Mucosa of rectum (tissue), 2 donors: ENCODE measurements at regions not wholly inside any gene's neighbourhood (a gene's known extent, or its start where the extent isn't known, plus 50 kb on each side); places are given as distances from the start of the nearest gene placed in this dataset.

Experiments used
- H3K27ac ChIP-seq, 2 donors: one replicate each; pipeline ENCODE4 v1.7.0; 2013; ENCODE audit warnings: inconsistent platforms in 2 of 2, low read depth in 2 of 2, low read length in 2 of 2
- H3K27me3 ChIP-seq, 2 donors: one replicate each; pipeline ENCODE4 v1.7.0; 2013; ENCODE audit warnings: low read length in 2 of 2; ENCODE audit not compliant: control insufficient read depth in 2 of 2, insufficient read depth in 2 of 2
- H3K36me3 ChIP-seq, 2 donors: one replicate each; pipeline ENCODE4 v1.7.0; 2013; ENCODE audit warnings: low read length in 2 of 2; ENCODE audit not compliant: control insufficient read depth in 2 of 2, insufficient read depth in 2 of 2
- H3K4me1 ChIP-seq, 2 donors: one replicate each; pipeline ENCODE4 v1.7.0; 2013; ENCODE audit warnings: low read length in 2 of 2, mild to moderate bottlenecking in 1 of 2; ENCODE audit not compliant: control insufficient read depth in 2 of 2, insufficient read depth in 2 of 2
- H3K4me3 ChIP-seq, 2 donors: one replicate each; pipeline ENCODE4 v1.7.0; 2013; ENCODE audit warnings: low read length in 2 of 2
- H3K9ac ChIP-seq, 2 donors: one replicate each; pipeline ENCODE4 v1.7.0; 2013; ENCODE audit warnings: low read length in 2 of 2, low read depth in 1 of 2, mild to moderate bottlenecking in 1 of 2
- H3K9me3 ChIP-seq, 2 donors: one replicate each; pipeline ENCODE4 v1.7.0; 2013; ENCODE audit warnings: low read length in 2 of 2; ENCODE audit not compliant: control insufficient read depth in 2 of 2
- donor health status: healthy.
- donor health status: Normal muscosa, but diverticular disease.

DNA sequence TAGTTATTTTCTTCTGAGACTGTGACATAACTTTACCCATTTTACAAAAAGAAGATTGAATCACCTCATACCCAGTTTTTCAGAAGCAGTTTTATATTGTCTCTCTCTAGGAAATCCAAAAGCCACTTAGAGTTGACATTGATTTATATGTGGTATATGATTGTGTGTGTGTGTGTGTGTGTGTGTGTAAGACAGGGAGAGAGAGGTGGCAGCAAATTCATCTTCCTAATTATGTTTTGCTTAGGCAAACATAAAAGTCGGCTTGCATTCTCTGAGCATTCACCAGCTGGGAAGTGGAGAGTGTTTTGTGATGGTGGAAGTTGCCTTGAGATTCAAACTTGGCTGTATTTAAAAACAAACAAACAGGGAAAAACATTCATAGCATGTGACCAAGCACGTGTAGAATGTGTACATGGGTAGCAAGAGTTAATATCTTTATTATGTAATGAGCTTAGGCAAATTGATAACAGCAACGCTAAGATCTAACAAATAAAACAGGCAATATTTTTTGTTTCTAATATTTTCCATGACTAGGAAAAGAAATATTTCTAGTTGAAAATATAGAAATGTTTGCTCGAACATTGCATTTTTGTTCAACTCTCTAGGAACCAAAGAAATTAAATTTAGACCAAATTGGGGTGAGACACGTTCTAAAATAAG is 64.4 kb upstream of the IGF1R start:
- H3K27me3 ChIP-seq = peaks cover 17 to 30% of the 10 kb centered on the region in 2 donors
- no peak overlapping the region for H3K27ac ChIP-seq
- H3K4me1 ChIP-seq = no peaks in the 10 kb centered on the region
- no peak overlapping the region for H3K9ac ChIP-seq
- H3K4me3 ChIP-seq = no peak overlapping the region
- no peaks in the 10 kb centered on the region for H3K36me3 ChIP-seq
- H3K9me3 ChIP-seq = no peaks in the 10 kb centered on the region

DNA sequence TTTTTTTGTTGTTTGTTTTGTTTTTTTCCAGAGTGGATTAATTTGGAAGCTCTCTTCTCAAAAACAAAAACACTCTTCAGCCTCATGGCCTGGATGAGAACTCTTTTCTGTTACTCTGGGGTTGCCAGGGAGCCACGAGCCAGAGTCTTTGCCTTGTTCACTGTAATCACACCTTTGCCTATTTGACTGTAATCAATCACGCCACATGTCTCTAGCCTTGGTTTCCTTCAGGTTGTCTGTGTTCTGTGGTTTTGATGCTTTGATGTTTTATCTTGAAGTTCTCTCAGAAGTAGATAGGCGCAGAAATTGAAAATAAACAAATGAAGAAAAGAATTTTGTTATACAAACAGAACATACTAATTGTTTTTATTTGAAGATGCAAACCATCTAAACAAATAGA is 62.3 kb upstream of the IGF1R start:
- Histone ChIP-seq H3K9ac (no peak overlapping the region), H3K9me3 (no peaks in the 10 kb centered on the region), H3K4me3 (no peak overlapping the region), H3K4me1 (no peaks in the 10 kb centered on the region), H3K27ac (no peak overlapping the region), H3K36me3 (no peaks in the 10 kb centered on the region), H3K27me3 (peaks cover 13 to 24% of the 10 kb centered on the region in 2 donors)

DNA sequence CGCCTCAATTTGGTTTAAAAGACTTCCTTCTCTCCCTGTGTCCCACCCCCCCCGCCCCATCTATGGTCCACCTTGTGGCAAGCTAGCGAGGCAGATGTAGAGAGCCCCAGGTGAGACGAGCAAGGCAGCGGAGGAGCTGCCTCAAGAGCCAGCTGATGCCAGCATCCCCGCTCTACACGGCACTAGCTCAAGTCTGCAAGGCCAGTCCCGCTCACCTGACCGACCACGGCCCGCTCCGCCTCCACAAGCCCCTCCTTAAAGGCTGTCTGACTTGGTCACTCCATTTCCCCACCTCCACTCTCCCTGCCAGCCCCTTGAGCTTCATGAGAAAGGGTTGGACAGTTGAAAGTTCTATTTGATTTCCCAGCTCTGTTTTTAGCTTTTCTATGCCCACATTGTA is 56.2 kb upstream of the IGF1R start:
- H3K9ac ChIP-seq = no peak overlapping the region
- H3K27ac ChIP-seq = no peak overlapping the region
- H3K36me3 ChIP-seq = no peaks in the 10 kb centered on the region
- H3K9me3 ChIP-seq = no peaks in the 10 kb centered on the region
- peaks cover 0 to 10% of the 10 kb centered on the region in 2 donors for H3K27me3 ChIP-seq
- H3K4me1 ChIP-seq = no peaks in the 10 kb centered on the region
- H3K4me3 ChIP-seq = no peak overlapping the region

DNA sequence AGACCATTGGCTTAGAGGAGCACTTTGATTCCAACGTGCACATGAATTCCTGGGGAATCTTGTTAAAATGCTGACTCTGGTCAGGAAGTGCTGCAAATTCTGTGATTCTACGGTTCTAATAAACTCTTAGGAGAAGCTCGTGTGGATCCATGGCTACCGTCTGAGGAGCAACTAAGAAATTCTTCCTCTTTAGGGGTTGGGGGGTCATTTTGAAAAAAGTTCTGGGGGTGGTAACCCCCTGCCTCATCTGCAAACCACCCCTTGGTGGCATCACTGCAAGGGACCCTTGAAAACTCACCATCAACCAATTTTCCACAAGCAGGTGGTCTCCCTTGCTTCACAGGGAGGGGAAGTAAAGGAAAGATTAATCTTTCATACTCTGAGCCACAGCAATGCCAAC is 52.2 kb upstream of the IGF1R start:
- Histone ChIP-seq H3K9me3 (no peaks in the 10 kb centered on the region), H3K9ac (no peak overlapping the region), H3K27me3 (peaks cover 0 to 15% of the 10 kb centered on the region in 2 donors), H3K36me3 (no peaks in the 10 kb centered on the region), H3K27ac (no peak overlapping the region), H3K4me3 (no peak overlapping the region), H3K4me1 (peaks cover 0 to 2% of the 10 kb centered on the region in 2 donors)

DNA sequence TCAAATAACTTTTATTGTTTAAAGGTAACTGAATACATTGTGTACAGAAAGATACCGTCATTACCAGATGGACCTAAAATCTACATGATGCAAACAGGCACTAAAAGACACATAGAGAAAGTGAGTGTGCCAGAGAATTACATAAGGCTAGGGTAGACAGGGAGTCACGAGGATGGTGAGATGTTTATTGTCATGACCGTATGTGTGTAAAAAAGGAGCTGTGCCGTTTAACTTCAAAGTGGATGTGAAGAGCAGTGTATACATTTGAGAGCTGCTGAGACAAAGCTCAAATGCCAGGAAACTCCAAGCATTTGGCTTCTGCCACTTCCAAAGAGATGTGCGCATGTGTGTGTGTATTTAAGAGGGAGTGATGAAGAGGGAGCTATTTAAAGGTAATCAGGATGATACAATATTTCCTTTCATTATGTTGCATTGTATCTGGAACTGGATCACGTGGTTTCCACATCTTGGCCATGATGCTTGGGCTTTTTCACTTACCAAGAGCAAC is 51.4 kb upstream of the IGF1R start:
- peaks cover 0 to 15% of the 10 kb centered on the region in 2 donors for H3K27me3 ChIP-seq
- peaks cover 0 to 2% of the 10 kb centered on the region in 2 donors for H3K4me1 ChIP-seq
- no peak overlapping the region for H3K9ac ChIP-seq
- no peaks in the 10 kb centered on the region for H3K9me3 ChIP-seq
- H3K36me3 ChIP-seq = no peaks in the 10 kb centered on the region
- H3K27ac ChIP-seq = no peak overlapping the region
- no peak overlapping the region for H3K4me3 ChIP-seq

DNA sequence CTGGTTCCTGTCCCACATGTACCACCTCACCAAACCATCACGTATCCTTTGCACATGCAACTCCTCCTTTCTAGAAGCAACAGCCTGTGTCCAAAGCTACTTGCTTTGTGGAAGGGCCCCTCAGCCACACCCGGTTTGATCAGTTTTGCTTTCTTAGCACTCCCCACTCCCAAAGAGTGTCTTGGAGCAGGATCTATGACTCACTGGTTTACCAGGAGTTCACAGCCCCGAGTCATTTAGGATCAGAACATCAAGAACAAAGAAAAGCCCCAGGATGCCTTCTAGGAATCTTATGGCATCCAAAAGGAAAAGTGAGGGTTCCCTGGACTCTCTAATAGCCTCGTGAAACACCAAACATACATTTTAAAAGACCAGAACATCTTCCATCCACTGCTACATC is 50.7 kb upstream of the IGF1R start:
- peaks cover 0 to 2% of the 10 kb centered on the region in 2 donors for H3K4me1 ChIP-seq
- H3K27ac ChIP-seq = no peak overlapping the region
- H3K27me3 ChIP-seq = peaks cover 0 to 12% of the 10 kb centered on the region in 2 donors
- H3K4me3 ChIP-seq = no peak overlapping the region
- H3K9ac ChIP-seq = no peak overlapping the region
- no peaks in the 10 kb centered on the region for H3K36me3 ChIP-seq
- H3K9me3 ChIP-seq = no peaks in the 10 kb centered on the region
